ENCODE measurements at regions not wholly inside any gene's neighbourhood (a gene's known extent, or its start where the extent isn't known, plus 50 kb on each side); places are given as distances from the start of the nearest gene placed in this dataset.

- TF ChIP-seq SP1 (IDR thresholded peaks at IDR 0.05; ENCODE audit: low read depth, low read length) (no peak), REST (IDR thresholded peaks at IDR 0.05; ENCODE audit: low read depth, low read length) (no peak), POLR2AphosphoS5 (IDR thresholded peaks at IDR 0.05; ENCODE audit: low read length) (no peak)
These were observed 245.5 kb upstream of the RPS23 start for GRCh38 chr5:82523633-82524032.

Data from GM12878 (cell line).